ENCODE measurements at regions not wholly inside any gene's neighbourhood (a gene's known extent, or its start where the extent isn't known, plus 50 kb on each side); places are given as distances from the start of the nearest gene placed in this dataset.

DNA sequence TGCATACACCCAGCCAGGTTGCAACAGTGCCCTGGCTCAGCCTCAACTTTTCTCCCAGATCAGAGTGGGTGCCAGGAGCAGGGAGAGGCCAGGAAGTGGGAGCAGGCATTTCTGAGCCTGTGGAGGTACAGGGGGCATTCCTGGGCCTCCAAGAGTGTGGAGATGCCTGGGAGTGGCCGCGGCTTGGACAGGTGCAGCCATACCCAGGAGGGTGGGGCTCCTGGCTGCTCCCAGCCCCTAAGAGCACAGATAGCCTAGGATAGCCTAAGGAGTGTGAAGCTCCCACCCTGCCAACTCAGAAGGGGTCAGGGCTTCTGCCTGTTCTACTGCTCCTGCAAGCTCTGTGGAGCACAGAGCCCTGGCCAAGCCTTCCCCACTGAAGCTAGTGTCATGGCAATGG, 543.4 kb downstream of the RPL10L start:
- TF ChIP-seq TAF1 (conservative IDR thresholded peaks at IDR 0.05) (no peak), SP1 (IDR thresholded peaks at IDR 0.05) (no peak), JUND (IDR thresholded peaks at IDR 0.05) (no peak), YY1 (IDR thresholded peaks at IDR 0.05) (no peak), EGR1 (IDR thresholded peaks at IDR 0.05; ENCODE audit: low read depth in 2 of 2) (no peak), GABPA (IDR thresholded peaks at IDR 0.05 in 1 of 2, conservative IDR thresholded peaks at IDR 0.05 in 1 of 2) (no peak)
- TF ChIP-seq, protein P1, sequence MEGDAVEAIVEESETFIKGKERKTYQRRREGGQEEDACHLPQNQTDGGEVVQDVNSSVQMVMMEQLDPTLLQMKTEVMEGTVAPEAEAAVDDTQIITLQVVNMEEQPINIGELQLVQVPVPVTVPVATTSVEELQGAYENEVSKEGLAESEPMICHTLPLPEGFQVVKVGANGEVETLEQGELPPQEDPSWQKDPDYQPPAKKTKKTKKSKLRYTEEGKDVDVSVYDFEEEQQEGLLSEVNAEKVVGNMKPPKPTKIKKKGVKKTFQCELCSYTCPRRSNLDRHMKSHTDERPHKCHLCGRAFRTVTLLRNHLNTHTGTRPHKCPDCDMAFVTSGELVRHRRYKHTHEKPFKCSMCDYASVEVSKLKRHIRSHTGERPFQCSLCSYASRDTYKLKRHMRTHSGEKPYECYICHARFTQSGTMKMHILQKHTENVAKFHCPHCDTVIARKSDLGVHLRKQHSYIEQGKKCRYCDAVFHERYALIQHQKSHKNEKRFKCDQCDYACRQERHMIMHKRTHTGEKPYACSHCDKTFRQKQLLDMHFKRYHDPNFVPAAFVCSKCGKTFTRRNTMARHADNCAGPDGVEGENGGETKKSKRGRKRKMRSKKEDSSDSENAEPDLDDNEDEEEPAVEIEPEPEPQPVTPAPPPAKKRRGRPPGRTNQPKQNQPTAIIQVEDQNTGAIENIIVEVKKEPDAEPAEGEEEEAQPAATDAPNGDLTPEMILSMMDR (IDR thresholded peaks at IDR 0.05; ENCODE audit: low read depth, low read length, missing input control): no peak
- TF ChIP-seq, protein P2, sequence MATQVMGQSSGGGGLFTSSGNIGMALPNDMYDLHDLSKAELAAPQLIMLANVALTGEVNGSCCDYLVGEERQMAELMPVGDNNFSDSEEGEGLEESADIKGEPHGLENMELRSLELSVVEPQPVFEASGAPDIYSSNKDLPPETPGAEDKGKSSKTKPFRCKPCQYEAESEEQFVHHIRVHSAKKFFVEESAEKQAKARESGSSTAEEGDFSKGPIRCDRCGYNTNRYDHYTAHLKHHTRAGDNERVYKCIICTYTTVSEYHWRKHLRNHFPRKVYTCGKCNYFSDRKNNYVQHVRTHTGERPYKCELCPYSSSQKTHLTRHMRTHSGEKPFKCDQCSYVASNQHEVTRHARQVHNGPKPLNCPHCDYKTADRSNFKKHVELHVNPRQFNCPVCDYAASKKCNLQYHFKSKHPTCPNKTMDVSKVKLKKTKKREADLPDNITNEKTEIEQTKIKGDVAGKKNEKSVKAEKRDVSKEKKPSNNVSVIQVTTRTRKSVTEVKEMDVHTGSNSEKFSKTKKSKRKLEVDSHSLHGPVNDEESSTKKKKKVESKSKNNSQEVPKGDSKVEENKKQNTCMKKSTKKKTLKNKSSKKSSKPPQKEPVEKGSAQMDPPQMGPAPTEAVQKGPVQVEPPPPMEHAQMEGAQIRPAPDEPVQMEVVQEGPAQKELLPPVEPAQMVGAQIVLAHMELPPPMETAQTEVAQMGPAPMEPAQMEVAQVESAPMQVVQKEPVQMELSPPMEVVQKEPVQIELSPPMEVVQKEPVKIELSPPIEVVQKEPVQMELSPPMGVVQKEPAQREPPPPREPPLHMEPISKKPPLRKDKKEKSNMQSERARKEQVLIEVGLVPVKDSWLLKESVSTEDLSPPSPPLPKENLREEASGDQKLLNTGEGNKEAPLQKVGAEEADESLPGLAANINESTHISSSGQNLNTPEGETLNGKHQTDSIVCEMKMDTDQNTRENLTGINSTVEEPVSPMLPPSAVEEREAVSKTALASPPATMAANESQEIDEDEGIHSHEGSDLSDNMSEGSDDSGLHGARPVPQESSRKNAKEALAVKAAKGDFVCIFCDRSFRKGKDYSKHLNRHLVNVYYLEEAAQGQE (IDR thresholded peaks at IDR 0.05): no peak
- TF ChIP-seq, protein P3, sequence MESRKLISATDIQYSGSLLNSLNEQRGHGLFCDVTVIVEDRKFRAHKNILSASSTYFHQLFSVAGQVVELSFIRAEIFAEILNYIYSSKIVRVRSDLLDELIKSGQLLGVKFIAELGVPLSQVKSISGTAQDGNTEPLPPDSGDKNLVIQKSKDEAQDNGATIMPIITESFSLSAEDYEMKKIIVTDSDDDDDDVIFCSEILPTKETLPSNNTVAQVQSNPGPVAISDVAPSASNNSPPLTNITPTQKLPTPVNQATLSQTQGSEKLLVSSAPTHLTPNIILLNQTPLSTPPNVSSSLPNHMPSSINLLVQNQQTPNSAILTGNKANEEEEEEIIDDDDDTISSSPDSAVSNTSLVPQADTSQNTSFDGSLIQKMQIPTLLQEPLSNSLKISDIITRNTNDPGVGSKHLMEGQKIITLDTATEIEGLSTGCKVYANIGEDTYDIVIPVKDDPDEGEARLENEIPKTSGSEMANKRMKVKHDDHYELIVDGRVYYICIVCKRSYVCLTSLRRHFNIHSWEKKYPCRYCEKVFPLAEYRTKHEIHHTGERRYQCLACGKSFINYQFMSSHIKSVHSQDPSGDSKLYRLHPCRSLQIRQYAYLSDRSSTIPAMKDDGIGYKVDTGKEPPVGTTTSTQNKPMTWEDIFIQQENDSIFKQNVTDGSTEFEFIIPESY (IDR thresholded peaks at IDR 0.05): no peak
- TF ChIP-seq, protein P4, sequence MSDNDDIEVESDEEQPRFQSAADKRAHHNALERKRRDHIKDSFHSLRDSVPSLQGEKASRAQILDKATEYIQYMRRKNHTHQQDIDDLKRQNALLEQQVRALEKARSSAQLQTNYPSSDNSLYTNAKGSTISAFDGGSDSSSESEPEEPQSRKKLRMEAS (IDR thresholded peaks at IDR 0.05): no peak

All from liver (tissue), 3 donors.